NCI-H510A (cell line): ENCODE measurements at regions not wholly inside any gene's neighbourhood (a gene's known extent, or its start where the extent isn't known, plus 50 kb on each side); places are given as distances from the start of the nearest gene placed in this dataset.

Experiments used
- DNase-seq: peaks from one replicate; lab custom pipeline; 2025; lab: John Stamatoyannopoulos, UW

GRCh38 chr1:239212811-239213220 is 173.6 kb upstream of the CHRM3 start:
- no peak for DNase-seq

GRCh38 chr1:239209591-239209990 is 176.8 kb upstream of the CHRM3 start:
- no peak for DNase-seq

GRCh38 chr1:239204401-239204800 is 182.0 kb upstream of the CHRM3 start:
- DNase-seq, result no peak

- no peak for DNase-seq
These were observed 188.5 kb upstream of the CHRM3 start for GRCh38 chr1:239197871-239198270.

- no peak for DNase-seq
These were observed 196.3 kb upstream of the CHRM3 start for GRCh38 chr1:239189998-239190512.

- no peak for DNase-seq
These were observed 199.9 kb upstream of the CHRM3 start for GRCh38 chr1:239186487-239186886.

- DNase-seq, result no peak
These were observed 201.1 kb upstream of the CHRM3 start for GRCh38 chr1:239185245-239185619.

GRCh38 chr1:239184561-239185244 is 201.7 kb upstream of the CHRM3 start:
- no peak for DNase-seq

- DNase-seq, result no peak
These were observed 207.4 kb upstream of the CHRM3 start for GRCh38 chr1:239178961-239179360.

GRCh38 chr1:239174880-239175279 is 211.5 kb upstream of the CHRM3 start:
- DNase-seq, result no peak

GRCh38 chr1:239170828-239171227 is 215.5 kb upstream of the CHRM3 start:
- DNase-seq, result no peak

GRCh38 chr1:239169276-239169675 is 217.1 kb upstream of the CHRM3 start:
- no peak for DNase-seq

- DNase-seq, result no peak
These were observed 221.8 kb upstream of the CHRM3 start for GRCh38 chr1:239164451-239165180.

GRCh38 chr1:239155466-239156091 is 230.8 kb upstream of the CHRM3 start:
- DNase-seq, result no peak

- DNase-seq, result no peak
These were observed 234.4 kb upstream of the CHRM3 start for GRCh38 chr1:239151937-239152336.

GRCh38 chr1:239140968-239141367 is 245.4 kb upstream of the CHRM3 start:
- no peak for DNase-seq

- no peak for DNase-seq
These were observed 246.6 kb upstream of the CHRM3 start for GRCh38 chr1:239139801-239140200.

- DNase-seq, result no peak
These were observed 257.8 kb upstream of the CHRM3 start for GRCh38 chr1:239128541-239128940.

- no peak for DNase-seq
These were observed 259.5 kb upstream of the CHRM3 start for GRCh38 chr1:239126884-239127283.

- no peak for DNase-seq
These were observed 260.5 kb upstream of the CHRM3 start for GRCh38 chr1:239125893-239126292.

GRCh38 chr1:239125027-239125426 is 261.3 kb upstream of the CHRM3 start:
- DNase-seq, result no peak

- DNase-seq, result no peak
These were observed 263.1 kb upstream of the CHRM3 start for GRCh38 chr1:239123260-239123659.
